IMR-90 (cell line): ENCODE measurements at regions not wholly inside any gene's neighbourhood (a gene's known extent, or its start where the extent isn't known, plus 50 kb on each side); places are given as distances from the start of the nearest gene placed in this dataset.

ENCODE experiments used
- ATAC-seq: fragments of 200-7000 bp; cut with Tn5 transposase; 2 replicates; pipeline ENCODE4 v1.9.1; 2020; ENCODE audit warnings: low read depth, mild to moderate bottlenecking, moderate library complexity
- BruUV-seq: library from RNA; stranded (reverse); fragments of 400-500 nt; replicated peaks from 2 replicates; lab custom pipeline; 2021; lab: Mats Ljungman, UMichigan
- CTCF ChIA-PET: fragments of 300-600 bp; formaldehyde crosslinking; extraction: SDS; loops from one replicate; lab custom pipeline; 2021; ENCODE audit warnings: antibody characterized with exemption; lab: Yijun Ruan, JAX
- POLR2A ChIA-PET: fragments of 300-600 bp; sonication (Branson Sonifier 250); formaldehyde crosslinking; loops from one replicate; lab custom pipeline; 2022; ENCODE audit warnings: antibody characterized with exemption; ENCODE audit not compliant: unreplicated experiment; lab: Charles Lee
- DNase-seq: peaks from one replicate; pipeline ENCODE4 v3.0.0; 2013
- H2AFZ ChIP-seq: replicated peaks from 2 replicates; pipeline ENCODE3; 2013; ENCODE audit warnings: low read length, mild to moderate bottlenecking; ENCODE audit not compliant: poor library complexity
- H2AK5ac ChIP-seq: 2 replicates; pipeline ENCODE4 v1.6.1; 2013; ENCODE audit warnings: low read depth, low read length, inconsistent platforms
- H2AK9ac ChIP-seq: replicated peaks from 2 replicates; pipeline ENCODE3; 2013; ENCODE audit warnings: mild to moderate bottlenecking, low read depth, low read length, moderate library complexity; ENCODE audit not compliant: poor library complexity
- H2BK120ac ChIP-seq: 2 replicates; pipeline ENCODE4 v1.6.1; 2013; ENCODE audit warnings: low read depth, low read length, inconsistent platforms
- H2BK15ac ChIP-seq: 3 replicates; pipeline ENCODE4 v1.6.1; 2013; ENCODE audit warnings: low read depth, low read length, inconsistent platforms
- H2BK20ac ChIP-seq: 2 replicates; pipeline ENCODE4 v1.6.1; 2013; ENCODE audit warnings: low read depth, mild to moderate bottlenecking, inconsistent platforms, low read length, moderate library complexity
- H2BK5ac ChIP-seq: 2 replicates; pipeline ENCODE4 v1.6.1; 2013; ENCODE audit warnings: mild to moderate bottlenecking, low read depth, low read length, inconsistent platforms; ENCODE audit not compliant: poor library complexity, severe bottlenecking
- H3K14ac ChIP-seq: replicated peaks from 2 replicates; pipeline ENCODE4 v1.6.1; 2013; ENCODE audit warnings: low read depth, low read length, inconsistent platforms
- H3K18ac ChIP-seq: 2 replicates; pipeline ENCODE4 v1.6.1; 2013; ENCODE audit warnings: low read depth, low read length, control low read depth
- H3K23ac ChIP-seq: 2 replicates; pipeline ENCODE4 v1.6.1; 2013; ENCODE audit warnings: low read depth, low read length, inconsistent platforms
- H3K27ac ChIP-seq: 2 replicates; pipeline ENCODE4 v1.5.1; 2013; ENCODE audit warnings: mild to moderate bottlenecking, control low read depth, low read length; ENCODE audit not compliant: insufficient read depth
- H3K27me3 ChIP-seq: 2 replicates; pipeline ENCODE4 v1.6.1; 2013; ENCODE audit warnings: low read length; ENCODE audit not compliant: control insufficient read depth, insufficient read depth
- H3K36me3 ChIP-seq: 2 replicates; pipeline ENCODE4 v1.6.1; 2013; ENCODE audit warnings: low read length, mixed read lengths; ENCODE audit not compliant: control insufficient read depth, insufficient read depth
- H3K4ac ChIP-seq: 2 replicates; pipeline ENCODE4 v1.6.1; 2013; ENCODE audit warnings: low read depth, low read length, inconsistent platforms
- H3K4me1 ChIP-seq: 2 replicates; pipeline ENCODE4 v1.6.1; 2013; ENCODE audit warnings: low read length, mixed read lengths; ENCODE audit not compliant: control insufficient read depth, insufficient read depth
- H3K4me2 ChIP-seq: 2 replicates; pipeline ENCODE4 v1.6.1; 2013; ENCODE audit warnings: low read depth, mild to moderate bottlenecking, control low read depth, low read length, moderate library complexity
- H3K4me3 ChIP-seq: 2 replicates; pipeline ENCODE4 v1.5.1; 2013; ENCODE audit warnings: low read depth, mild to moderate bottlenecking, control low read depth, low read length, moderate library complexity; ENCODE audit not compliant: insufficient read depth
- H3K56ac ChIP-seq: 2 replicates; pipeline ENCODE4 v1.6.1; 2013; ENCODE audit warnings: low read length, inconsistent platforms; ENCODE audit not compliant: insufficient read depth; ENCODE audit errors: extremely low read depth
- H3K79me1 ChIP-seq, 2 experiments: 2 replicates each; pipeline ENCODE4 v1.6.1; 2013; ENCODE audit warnings: low read length in 2 of 2, inconsistent platforms in 1 of 2, low read depth in 1 of 2
- H3K9ac ChIP-seq: 2 replicates; pipeline ENCODE4 v1.6.1; 2013; ENCODE audit warnings: low read depth, low read length, control low read depth
- H3K9me1 ChIP-seq: 2 replicates; pipeline ENCODE4 v1.6.1; 2013; ENCODE audit warnings: low read length, inconsistent platforms; ENCODE audit not compliant: insufficient read depth
- H3K9me3 ChIP-seq: 2 replicates; pipeline ENCODE4 v1.6.1; 2013; ENCODE audit warnings: low read length; ENCODE audit not compliant: control insufficient read depth, insufficient read depth
- H4K20me1 ChIP-seq: 2 replicates; pipeline ENCODE4 v1.6.1; 2013; ENCODE audit warnings: low read length, inconsistent platforms; ENCODE audit not compliant: insufficient read depth
- H4K5ac ChIP-seq: 2 replicates; pipeline ENCODE4 v1.6.1; 2013; ENCODE audit warnings: mild to moderate bottlenecking, low read depth, low read length, control low read depth
- H4K8ac ChIP-seq, 2 experiments: 2 replicates each; pipeline ENCODE4 v1.6.1; 2013; ENCODE audit warnings: low read depth in 2 of 2, low read length in 2 of 2, control low read depth in 1 of 2, inconsistent platforms in 1 of 2
- H4K91ac ChIP-seq: 2 replicates; pipeline ENCODE4 v1.6.1; 2013; ENCODE audit warnings: low read depth, low read length, inconsistent platforms; ENCODE audit not compliant: insufficient read depth
- MAZ ChIP-seq: IDR thresholded peaks from 2 replicates; pipeline ENCODE4 v1.6.1; 2012; ENCODE audit warnings: low read depth, mild to moderate bottlenecking, low read length, improper control_type of control experiment, moderate library complexity, borderline replicate concordance
- MXI1 ChIP-seq: IDR thresholded peaks from 2 replicates; pipeline ENCODE4 v1.6.1; 2012; ENCODE audit warnings: low read depth, mild to moderate bottlenecking, low read length, moderate library complexity, borderline replicate concordance
- WGBS, 2 experiments: methylation state at CpG; one replicate each; pipeline versions ENCODE4 v1.1.5 to v1.1.7; 2013; ENCODE audit warnings: missing lambda C conversion rate in 2 of 2; ENCODE audit not compliant: insufficient read length in 1 of 2; ENCODE audit errors: extremely low coverage in 2 of 2; 5-methylcytosine and 5-hydroxymethylcytosine counted together
- dilution Hi-C: fragments of 300-500 bp; cut with HindIII; formaldehyde crosslinking; loops from one replicate; pipeline ENCODE4 v1.14.3; 2018; ENCODE audit warnings: low sequenced_read_pairs; ENCODE audit not compliant: unreplicated experiment
- in situ Hi-C: fragments of 300-500 bp; cut with MboI; formaldehyde crosslinking; loops from 3 replicates; pipeline ENCODE4 v1.14.3; 2019; ENCODE audit warnings: low sequenced_read_pairs, inconsistent platforms, mixed read lengths
- intact Hi-C: fragments of 100-400 bp; cut with micrococcal nuclease; formaldehyde crosslinking; loops from 2 replicates; pipeline ENCODE4 v1.10.0; 2022
- TF ChIP-seq, protein P1 (sequence below): fragments of 150-350 bp; IDR thresholded peaks from 2 replicates; pipeline ENCODE4 v1.6.1; 2017; ENCODE audit warnings: mild to moderate bottlenecking, antibody characterized with exemption, low read length, low read depth
- TF ChIP-seq, protein P2 (sequence below): fragments of 150-350 bp; IDR thresholded peaks from 2 replicates; pipeline ENCODE4 v1.6.1; 2016; ENCODE audit warnings: low read depth, mild to moderate bottlenecking, low read length, moderate library complexity, borderline replicate concordance

DNA sequence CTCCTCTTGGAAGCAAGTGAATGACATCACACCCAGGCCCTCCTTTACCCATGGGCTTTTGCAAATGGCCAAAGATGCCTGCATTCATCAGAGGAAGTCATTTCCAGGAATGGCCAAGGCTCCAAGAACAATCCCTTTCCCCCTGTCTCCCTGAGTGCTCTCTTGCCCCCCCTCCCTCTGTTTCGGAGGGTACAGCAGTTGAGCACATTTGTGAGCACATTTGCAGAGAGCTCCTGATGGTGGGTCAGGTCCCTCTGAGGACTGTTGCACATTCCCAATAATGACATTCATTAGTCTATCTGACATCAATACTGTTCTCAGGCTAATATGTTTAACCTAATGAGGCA, 113.4 kb downstream of the MATN1 start:
- Histone ChIP-seq H4K91ac (no peak overlapping the region), H2AK5ac (no peak overlapping the region), H2AK9ac (no peak overlapping the region), H2BK5ac (no peak overlapping the region), H3K79me1 (no peaks in the 10 kb centered on the region), H4K20me1 (no peaks in the 10 kb centered on the region), H3K27me3 (peaks cover 2% of the 10 kb centered on the region; the same call in 1 of the 2 replicates), H3K9me3 (no peaks in the 10 kb centered on the region), H3K27ac (no peak overlapping the region), H2BK15ac (no peak overlapping the region), H2BK20ac (no peak overlapping the region), H4K8ac (no peak overlapping the region), H2AFZ (no peak overlapping the region), H3K18ac (no peak overlapping the region), H3K56ac (no peak overlapping the region), H3K9ac (no peak overlapping the region), H3K4me3 (no peak overlapping the region), H3K23ac (no peak overlapping the region), H3K4me2 (no peak overlapping the region), H3K4ac (no peak overlapping the region), H3K36me3 (no peaks in the 10 kb centered on the region), H3K4me1 (no peaks in the 10 kb centered on the region), H4K5ac (no peak overlapping the region), H3K9me1 (no peaks in the 10 kb centered on the region), H3K14ac (no peak overlapping the region), H2BK120ac (no peak overlapping the region)
- ATAC-seq, result no peak
- DNase-seq, result no peak
- POLR2A ChIA-PET, result no interaction called here
- intact Hi-C loops, result no loop called here
- in situ Hi-C loops, result no loop called here
- no TSS peak for BruUV-seq
- WGBS, 2 experiments, result no CpG with 5 or more reads among the region's 1 CpG
- dilution Hi-C loops, result no loop called here
- TF ChIP-seq MAZ (no peak), MXI1 (no peak)
- TF ChIP-seq, protein P1, sequence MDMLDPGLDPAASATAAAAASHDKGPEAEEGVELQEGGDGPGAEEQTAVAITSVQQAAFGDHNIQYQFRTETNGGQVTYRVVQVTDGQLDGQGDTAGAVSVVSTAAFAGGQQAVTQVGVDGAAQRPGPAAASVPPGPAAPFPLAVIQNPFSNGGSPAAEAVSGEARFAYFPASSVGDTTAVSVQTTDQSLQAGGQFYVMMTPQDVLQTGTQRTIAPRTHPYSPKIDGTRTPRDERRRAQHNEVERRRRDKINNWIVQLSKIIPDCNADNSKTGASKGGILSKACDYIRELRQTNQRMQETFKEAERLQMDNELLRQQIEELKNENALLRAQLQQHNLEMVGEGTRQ, result no peak
- TF ChIP-seq, protein P2, sequence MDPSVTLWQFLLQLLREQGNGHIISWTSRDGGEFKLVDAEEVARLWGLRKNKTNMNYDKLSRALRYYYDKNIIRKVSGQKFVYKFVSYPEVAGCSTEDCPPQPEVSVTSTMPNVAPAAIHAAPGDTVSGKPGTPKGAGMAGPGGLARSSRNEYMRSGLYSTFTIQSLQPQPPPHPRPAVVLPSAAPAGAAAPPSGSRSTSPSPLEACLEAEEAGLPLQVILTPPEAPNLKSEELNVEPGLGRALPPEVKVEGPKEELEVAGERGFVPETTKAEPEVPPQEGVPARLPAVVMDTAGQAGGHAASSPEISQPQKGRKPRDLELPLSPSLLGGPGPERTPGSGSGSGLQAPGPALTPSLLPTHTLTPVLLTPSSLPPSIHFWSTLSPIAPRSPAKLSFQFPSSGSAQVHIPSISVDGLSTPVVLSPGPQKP, result no peak
- CTCF ChIA-PET, result no interaction called here
